Activated T-cell treated with anti-CD3 and anti-CD28 coated beads, Interleukin-2, amount 50 U/mL, for 4 hours (primary cell): ENCODE measurements at regions not wholly inside any gene's neighbourhood (a gene's known extent, or its start where the extent isn't known, plus 50 kb on each side); places are given as distances from the start of the nearest gene placed in this dataset.
"Not testable (repeated sequence)": the region's sequence is repeated elsewhere in the genome, so short reads cannot be mapped to it uniquely, and the experiment has no call there.

Source experiments
- ATAC-seq, 2 donors: fragments of 200-7000 bp; cut with Tn5 transposase; one replicate each; pipeline ENCODE4 v1.10.0; 2021
- DNase-seq: peaks from one replicate; pipeline ENCODE4 v3.0.0-alpha.2; 2020
- H3K27me3 Mint-ChIP-seq: one replicate; pipeline ENCODE4 v1.8.0; 2021; ENCODE audit warnings: low read depth, mixed read lengths
- H3K36me3 Mint-ChIP-seq: one replicate; pipeline ENCODE4 v1.8.0; 2022; ENCODE audit warnings: mixed read lengths; ENCODE audit not compliant: insufficient read depth
- H3K4me1 Mint-ChIP-seq: one replicate; pipeline ENCODE4 v1.8.0; 2021; ENCODE audit warnings: low read depth, mixed read lengths
- H3K4me3 Mint-ChIP-seq: one replicate; pipeline ENCODE4 v1.8.0; 2021; ENCODE audit warnings: mild to moderate bottlenecking, moderate library complexity, mixed read lengths
- H3K9me3 Mint-ChIP-seq: one replicate; pipeline ENCODE4 v1.8.0; 2021; ENCODE audit warnings: mixed read lengths

GRCh38 chr3:177459401-177459800, 262.1 kb upstream of the TBL1XR1 start:
- ATAC-seq = no peak
- Mint-ChIP-seq H3K36me3 (no peaks in the 10 kb centered on the region), H3K4me3 (no peak overlapping the region), H3K9me3 (no peaks in the 10 kb centered on the region), H3K27me3 (no peaks in the 10 kb centered on the region), H3K4me1 (peaks cover 7% of the 10 kb centered on the region)
- DNase-seq = no peak

- Mint-ChIP-seq H3K4me1 (peaks cover 10% of the 10 kb centered on the region), H3K9me3 (no peaks in the 10 kb centered on the region), H3K27me3 (no peaks in the 10 kb centered on the region), H3K36me3 (no peaks in the 10 kb centered on the region), H3K4me3 (no peak overlapping the region)
- ATAC-seq = no peak
- DNase-seq = no peak
Measured at GRCh38 chr3:177460047-177460446, 262.8 kb upstream of the TBL1XR1 start.

- no peaks in the 10 kb centered on the region for H3K9me3 Mint-ChIP-seq
- no peaks in the 10 kb centered on the region for H3K36me3 Mint-ChIP-seq
- no peaks in the 10 kb centered on the region for H3K27me3 Mint-ChIP-seq
- DNase-seq (no peak), ATAC-seq (no peak)
- no peak overlapping the region for H3K4me3 Mint-ChIP-seq
- H3K4me1 Mint-ChIP-seq = peaks cover 10% of the 10 kb centered on the region
Measured at GRCh38 chr3:177461765-177462164, 264.5 kb upstream of the TBL1XR1 start.

DNA sequence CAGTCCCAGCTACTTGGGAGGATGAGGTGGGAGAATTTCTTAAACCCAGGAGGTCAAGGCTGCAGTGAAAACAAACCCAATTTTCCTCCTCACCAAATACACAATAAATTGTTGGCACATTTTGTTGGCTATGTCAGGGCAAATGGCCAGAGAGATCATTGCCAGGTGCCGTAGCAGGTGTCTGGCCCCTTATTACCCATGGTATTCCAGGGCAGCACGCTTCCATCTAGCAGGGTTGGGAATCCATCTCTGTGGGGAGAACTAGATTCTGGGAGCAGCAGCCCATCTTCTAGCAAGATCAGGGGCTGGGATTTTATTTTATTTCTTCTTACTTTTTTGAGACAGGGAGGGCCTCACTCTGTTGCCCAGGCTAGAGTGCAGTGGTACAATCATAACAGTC, 266.1 kb upstream of the TBL1XR1 start:
- ATAC-seq, H3K27me3 Mint-ChIP-seq, DNase-seq, H3K9me3 Mint-ChIP-seq, H3K36me3 Mint-ChIP-seq, H3K4me3 Mint-ChIP-seq, H3K4me1 Mint-ChIP-seq: not testable (repeated sequence)

GRCh38 chr3:177463863-177464262, 266.6 kb upstream of the TBL1XR1 start:
- ATAC-seq (no peak), DNase-seq (no peak)
- Mint-ChIP-seq H3K9me3 (no peaks in the 10 kb centered on the region), H3K4me1 (peaks cover 10% of the 10 kb centered on the region), H3K27me3 (no peaks in the 10 kb centered on the region), H3K36me3 (no peaks in the 10 kb centered on the region), H3K4me3 (no peak overlapping the region)

- Mint-ChIP-seq H3K4me3 (no peak overlapping the region), H3K27me3 (no peaks in the 10 kb centered on the region), H3K9me3 (no peaks in the 10 kb centered on the region), H3K36me3 (no peaks in the 10 kb centered on the region), H3K4me1 (peaks cover 10% of the 10 kb centered on the region)
- no peak for ATAC-seq
- DNase-seq = no peak
Measured at GRCh38 chr3:177464392-177465256, 267.3 kb upstream of the TBL1XR1 start.

DNA sequence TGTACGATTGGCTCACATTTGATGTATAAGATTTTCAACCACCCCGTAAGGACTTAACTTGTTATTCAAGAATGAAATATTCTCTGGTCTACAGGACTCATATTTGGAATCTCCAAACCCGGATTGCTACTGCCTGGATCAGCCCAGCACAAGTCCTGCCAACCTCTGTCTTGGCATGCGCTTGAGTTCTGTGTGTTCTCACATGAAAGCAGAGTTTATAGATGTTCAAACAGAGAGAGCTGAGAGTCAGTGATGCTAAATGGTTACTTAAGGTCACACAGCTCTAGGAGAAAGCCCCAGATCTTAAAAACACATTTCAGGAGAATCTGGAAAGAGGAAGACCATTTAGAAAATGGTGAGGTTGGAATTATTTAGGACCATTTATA, 268.0 kb upstream of the TBL1XR1 start:
- DNase-seq (no peak), ATAC-seq (no peak)
- peaks cover 10% of the 10 kb centered on the region for H3K4me1 Mint-ChIP-seq
- no peak overlapping the region for H3K4me3 Mint-ChIP-seq
- no peaks in the 10 kb centered on the region for H3K27me3 Mint-ChIP-seq
- H3K9me3 Mint-ChIP-seq = no peaks in the 10 kb centered on the region
- H3K36me3 Mint-ChIP-seq = no peaks in the 10 kb centered on the region

DNA sequence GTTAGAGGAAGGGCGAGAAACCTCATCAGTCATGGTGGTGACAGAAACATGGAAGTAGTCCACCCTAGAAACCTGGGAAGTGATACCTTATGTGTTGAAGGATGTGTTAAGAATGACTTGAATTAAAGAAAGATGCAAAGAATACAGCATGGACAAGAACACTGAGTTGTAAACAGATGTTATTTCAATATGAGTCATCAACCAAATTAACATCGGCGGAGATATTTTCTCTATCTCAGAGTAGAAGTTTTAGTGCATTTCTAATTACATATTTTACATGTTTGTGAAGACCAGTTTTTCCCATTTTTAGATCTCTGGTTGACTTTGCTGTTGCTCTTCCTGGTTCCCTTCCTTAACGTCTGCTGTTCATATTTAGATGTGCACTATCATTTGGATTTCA, 268.8 kb upstream of the TBL1XR1 start:
- Mint-ChIP-seq H3K4me1 (peaks cover 10% of the 10 kb centered on the region), H3K4me3 (no peak overlapping the region), H3K27me3 (no peaks in the 10 kb centered on the region), H3K36me3 (no peaks in the 10 kb centered on the region), H3K9me3 (no peaks in the 10 kb centered on the region)
- no peak for ATAC-seq
- no peak for DNase-seq

DNA sequence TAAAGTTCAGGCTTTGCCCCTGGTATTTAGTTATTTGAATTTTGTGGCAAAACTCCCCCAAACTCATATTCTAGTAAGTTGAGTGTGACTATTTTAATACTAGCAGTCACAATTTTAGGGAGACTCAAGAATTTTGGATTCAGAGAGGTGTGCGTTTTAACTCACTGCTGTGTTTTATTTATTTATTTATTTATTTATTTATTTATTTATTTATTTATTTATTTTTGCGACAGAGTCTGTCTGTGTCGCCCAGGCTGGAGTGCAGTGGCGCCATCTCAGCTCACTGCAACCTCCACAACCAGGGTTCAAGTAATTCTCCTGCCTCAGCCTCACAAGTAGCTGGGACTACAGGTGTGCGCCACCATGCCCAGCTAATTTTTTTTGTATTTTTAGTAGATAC, 269.3 kb upstream of the TBL1XR1 start:
- not testable (repeated sequence) for H3K9me3 Mint-ChIP-seq, DNase-seq, H3K4me1 Mint-ChIP-seq, H3K27me3 Mint-ChIP-seq, H3K4me3 Mint-ChIP-seq, H3K36me3 Mint-ChIP-seq, ATAC-seq

GRCh38 chr3:177467247-177467985, 270.1 kb upstream of the TBL1XR1 start:
- Mint-ChIP-seq H3K4me3 (no peak overlapping the region), H3K36me3 (no peaks in the 10 kb centered on the region), H3K9me3 (no peaks in the 10 kb centered on the region), H3K27me3 (no peaks in the 10 kb centered on the region), H3K4me1 (peaks cover 10% of the 10 kb centered on the region)
- DNase-seq (no peak), ATAC-seq (no peak)

DNA sequence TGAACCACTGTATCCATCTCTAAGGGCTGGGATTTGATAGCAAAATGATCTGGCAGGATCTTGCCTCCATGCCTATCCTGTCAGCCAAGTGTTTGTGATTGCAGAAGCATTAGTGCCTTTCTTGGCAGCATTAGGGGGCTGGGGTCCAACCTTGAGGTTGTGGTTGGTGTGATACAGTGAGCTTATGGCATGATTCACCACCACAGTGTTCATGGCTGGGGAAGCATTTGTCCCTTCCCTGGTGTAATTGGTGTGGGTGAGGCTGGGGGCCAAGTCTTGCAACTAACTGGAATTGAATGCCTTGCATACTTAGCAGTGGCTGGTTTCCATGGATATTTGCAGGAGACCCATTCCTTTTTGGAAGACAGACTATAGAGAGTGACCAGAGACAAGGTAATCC, 271.0 kb upstream of the TBL1XR1 start:
- Mint-ChIP-seq H3K4me3 (no peak overlapping the region), H3K36me3 (no peaks in the 10 kb centered on the region), H3K9me3 (no peaks in the 10 kb centered on the region), H3K27me3 (no peaks in the 10 kb centered on the region), H3K4me1 (peaks cover 10% of the 10 kb centered on the region)
- DNase-seq = no peak
- ATAC-seq = no peak

- H3K4me1 Mint-ChIP-seq = peaks cover 8% of the 10 kb centered on the region
- no peaks in the 10 kb centered on the region for H3K9me3 Mint-ChIP-seq
- no peaks in the 10 kb centered on the region for H3K36me3 Mint-ChIP-seq
- H3K27me3 Mint-ChIP-seq = no peaks in the 10 kb centered on the region
- no peak overlapping the region for H3K4me3 Mint-ChIP-seq
- no peak for DNase-seq
- ATAC-seq = no peak
Measured at GRCh38 chr3:177468816-177469215, 271.5 kb upstream of the TBL1XR1 start.

- H3K36me3 Mint-ChIP-seq = no peaks in the 10 kb centered on the region
- no peak for ATAC-seq
- no peak for DNase-seq
- H3K27me3 Mint-ChIP-seq = no peaks in the 10 kb centered on the region
- no peak overlapping the region for H3K4me3 Mint-ChIP-seq
- peaks cover 4% of the 10 kb centered on the region for H3K4me1 Mint-ChIP-seq
- H3K9me3 Mint-ChIP-seq = no peaks in the 10 kb centered on the region
Measured at GRCh38 chr3:177469216-177469615, 271.9 kb upstream of the TBL1XR1 start.

GRCh38 chr3:177470197-177470941, 273.1 kb upstream of the TBL1XR1 start:
- no peak for ATAC-seq
- Mint-ChIP-seq H3K36me3 (no peaks in the 10 kb centered on the region), H3K9me3 (no peaks in the 10 kb centered on the region), H3K4me1 (no peaks in the 10 kb centered on the region), H3K4me3 (no peak overlapping the region), H3K27me3 (no peaks in the 10 kb centered on the region)
- no peak for DNase-seq
